Renal cortical epithelial cell (primary cell): ENCODE measurements at regions not wholly inside any gene's neighbourhood (a gene's known extent, or its start where the extent isn't known, plus 50 kb on each side); places are given as distances from the start of the nearest gene placed in this dataset.
"Not testable (repeated sequence)": the region's sequence is repeated elsewhere in the genome, so short reads cannot be mapped to it uniquely, and the experiment has no call there.

Source experiments
- DNase-seq: peaks from one replicate; pipeline ENCODE4 v3.0.0-alpha.2; 2011; ENCODE audit warnings: low read depth

- not testable (repeated sequence) for DNase-seq
These were observed 256.6 kb downstream of the GADD45G start for GRCh38 chr9:89861371-89861770.

GRCh38 chr9:89862316-89862715 is 257.5 kb downstream of the GADD45G start:
- no peak for DNase-seq

- DNase-seq, result no peak
These were observed 258.3 kb downstream of the GADD45G start for GRCh38 chr9:89863141-89863540.

- DNase-seq, result no peak
These were observed 259.0 kb downstream of the GADD45G start for GRCh38 chr9:89863837-89864236.

- no peak for DNase-seq
These were observed 259.4 kb downstream of the GADD45G start for GRCh38 chr9:89864257-89864656.

GRCh38 chr9:89864731-89865130 is 259.9 kb downstream of the GADD45G start:
- no peak for DNase-seq

GRCh38 chr9:89865357-89865756 is 260.5 kb downstream of the GADD45G start:
- no peak for DNase-seq

- no peak for DNase-seq
These were observed 261.2 kb downstream of the GADD45G start for GRCh38 chr9:89865981-89866380.

GRCh38 chr9:89866701-89867100 is 261.9 kb downstream of the GADD45G start:
- no peak for DNase-seq

GRCh38 chr9:89868100-89868499 is 263.3 kb downstream of the GADD45G start:
- DNase-seq, result no peak

GRCh38 chr9:89869793-89870580 is 265.2 kb downstream of the GADD45G start:
- no peak for DNase-seq

- DNase-seq, result no peak
These were observed 267.1 kb downstream of the GADD45G start for GRCh38 chr9:89871871-89872331.

GRCh38 chr9:89872426-89872912 is 267.7 kb downstream of the GADD45G start:
- DNase-seq, result no peak

- no peak for DNase-seq
These were observed 268.3 kb downstream of the GADD45G start for GRCh38 chr9:89872913-89873707.

- no peak for DNase-seq
These were observed 269.0 kb downstream of the GADD45G start for GRCh38 chr9:89873801-89874200.

GRCh38 chr9:89874351-89875321 is 269.8 kb downstream of the GADD45G start:
- DNase-seq, result no peak

GRCh38 chr9:89877051-89878002 is 272.5 kb downstream of the GADD45G start:
- no peak for DNase-seq

- no peak for DNase-seq
These were observed 273.2 kb downstream of the GADD45G start for GRCh38 chr9:89878003-89878411.

- no peak for DNase-seq
These were observed 273.9 kb downstream of the GADD45G start for GRCh38 chr9:89878687-89879086.

GRCh38 chr9:89879276-89879675 is 274.5 kb downstream of the GADD45G start:
- DNase-seq, result no peak
